Left kidney (tissue), 1 donor: ENCODE measurements at regions not wholly inside any gene's neighbourhood (a gene's known extent, or its start where the extent isn't known, plus 50 kb on each side); places are given as distances from the start of the nearest gene placed in this dataset.

ENCODE experiments used
- DNase-seq: peaks from one replicate; pipeline ENCODE4 v3.0.0-alpha.2; 2013

GRCh38 chr5:73395256-73395655, 53.3 kb downstream of the FOXD1 start:
- no peak for DNase-seq

- no peak for DNase-seq
These were observed 54.0 kb downstream of the FOXD1 start for GRCh38 chr5:73394610-73395009.

- no peak for DNase-seq
These were observed 54.7 kb downstream of the FOXD1 start for GRCh38 chr5:73393611-73394489.

- DNase-seq: no peak
These were observed 55.8 kb downstream of the FOXD1 start for GRCh38 chr5:73392775-73393174.

DNA sequence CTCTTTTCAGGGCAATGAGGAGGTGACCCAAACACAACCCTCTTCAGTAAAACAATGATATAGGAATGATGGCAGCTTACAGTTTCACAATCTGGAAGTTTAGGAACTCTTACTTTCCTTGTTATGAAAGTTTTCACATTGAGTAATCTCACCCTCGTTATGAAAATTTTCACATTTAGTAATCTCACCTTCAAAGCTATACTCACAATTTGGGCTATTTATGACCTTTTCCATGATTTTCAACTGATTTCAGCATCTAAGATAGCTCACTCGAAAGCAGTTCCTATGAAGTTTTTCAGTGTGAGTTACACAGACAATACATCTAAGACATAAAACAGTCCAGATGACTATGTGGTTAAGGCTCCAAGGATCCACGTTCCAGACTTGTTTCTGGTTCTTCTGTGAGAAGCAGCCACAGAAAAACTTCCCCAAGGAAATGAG, 57.1 kb downstream of the FOXD1 start:
- DNase-seq: no peak

GRCh38 chr5:73390972-73391371, 57.6 kb downstream of the FOXD1 start:
- DNase-seq: no peak

- no peak for DNase-seq
These were observed 59.8 kb downstream of the FOXD1 start for GRCh38 chr5:73388740-73389139.

DNA sequence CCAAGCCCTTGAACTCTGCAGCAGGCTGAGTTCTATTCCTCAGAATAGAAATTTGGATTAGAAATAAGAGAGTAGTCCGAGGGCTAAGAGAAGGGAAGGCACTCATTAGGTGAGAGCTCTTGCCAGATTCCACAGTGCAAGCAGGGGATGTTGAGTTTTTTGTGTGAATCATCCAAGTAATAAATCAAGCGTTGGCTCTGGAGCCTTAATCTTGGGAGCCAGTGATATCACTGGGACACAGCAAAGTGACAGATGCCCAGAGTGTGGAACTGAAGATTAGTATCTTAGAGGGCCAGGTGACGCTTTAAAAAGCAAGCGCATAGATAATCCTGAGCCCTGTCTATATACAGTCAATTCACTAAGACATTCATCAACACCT, 60.3 kb downstream of the FOXD1 start:
- no peak for DNase-seq

DNA sequence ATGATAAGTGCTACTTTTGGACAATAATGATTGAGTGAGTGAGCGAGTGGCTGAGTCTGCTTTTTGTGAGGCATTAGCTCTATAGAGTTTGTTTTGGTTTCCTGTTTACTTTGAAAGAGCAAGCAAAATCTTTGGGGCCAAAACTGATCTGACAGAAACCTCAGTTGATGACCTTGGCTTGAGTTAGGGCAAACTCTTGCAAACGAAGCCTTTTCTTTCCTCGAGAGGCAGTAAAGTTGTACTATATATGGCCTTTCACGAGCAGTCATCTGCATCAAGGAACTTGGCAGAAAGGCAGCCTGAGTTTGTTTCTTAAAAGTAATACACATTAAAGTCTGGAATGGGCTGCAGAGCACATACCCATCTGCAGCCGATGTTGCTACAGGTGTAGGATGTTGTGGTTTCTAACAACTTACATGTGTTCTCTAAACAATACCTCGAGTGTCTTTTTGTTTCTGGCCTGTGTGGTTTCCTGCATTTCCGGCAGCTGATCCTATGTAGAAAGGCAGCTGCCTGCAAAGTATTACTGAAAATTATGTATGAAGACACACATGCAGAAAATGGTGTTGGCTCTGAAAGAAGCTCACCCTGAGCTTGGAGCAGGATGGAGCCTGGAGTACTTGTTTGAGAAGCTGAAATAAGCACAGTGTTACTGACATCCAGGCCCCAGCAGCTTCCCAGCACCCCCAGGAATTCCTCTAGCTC, 60.8 kb downstream of the FOXD1 start:
- DNase-seq: peak; percentile 62

GRCh38 chr5:73387149-73387591, 61.4 kb downstream of the FOXD1 start:
- DNase-seq: no peak

DNA sequence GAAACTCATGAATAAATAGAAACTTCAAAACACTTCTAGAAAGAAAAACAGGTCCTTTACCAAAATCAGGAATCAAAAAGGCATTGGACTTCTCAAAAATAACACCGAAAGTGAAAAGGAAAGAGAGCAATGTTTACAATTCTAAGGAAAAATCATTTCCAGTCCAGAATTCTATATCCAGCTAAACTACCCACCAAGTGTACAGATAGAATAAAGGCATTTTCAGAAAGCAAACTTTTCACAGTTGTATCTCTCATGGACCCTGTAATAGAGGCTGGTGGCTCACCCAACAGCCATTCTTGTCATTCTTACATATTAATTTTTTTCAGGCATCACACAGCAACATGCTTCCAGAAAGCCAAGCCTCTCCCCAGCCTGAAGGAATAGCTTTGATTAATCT, 63.7 kb downstream of the FOXD1 start:
- no peak for DNase-seq

GRCh38 chr5:73382401-73382740, 66.2 kb downstream of the FOXD1 start:
- no peak for DNase-seq

DNA sequence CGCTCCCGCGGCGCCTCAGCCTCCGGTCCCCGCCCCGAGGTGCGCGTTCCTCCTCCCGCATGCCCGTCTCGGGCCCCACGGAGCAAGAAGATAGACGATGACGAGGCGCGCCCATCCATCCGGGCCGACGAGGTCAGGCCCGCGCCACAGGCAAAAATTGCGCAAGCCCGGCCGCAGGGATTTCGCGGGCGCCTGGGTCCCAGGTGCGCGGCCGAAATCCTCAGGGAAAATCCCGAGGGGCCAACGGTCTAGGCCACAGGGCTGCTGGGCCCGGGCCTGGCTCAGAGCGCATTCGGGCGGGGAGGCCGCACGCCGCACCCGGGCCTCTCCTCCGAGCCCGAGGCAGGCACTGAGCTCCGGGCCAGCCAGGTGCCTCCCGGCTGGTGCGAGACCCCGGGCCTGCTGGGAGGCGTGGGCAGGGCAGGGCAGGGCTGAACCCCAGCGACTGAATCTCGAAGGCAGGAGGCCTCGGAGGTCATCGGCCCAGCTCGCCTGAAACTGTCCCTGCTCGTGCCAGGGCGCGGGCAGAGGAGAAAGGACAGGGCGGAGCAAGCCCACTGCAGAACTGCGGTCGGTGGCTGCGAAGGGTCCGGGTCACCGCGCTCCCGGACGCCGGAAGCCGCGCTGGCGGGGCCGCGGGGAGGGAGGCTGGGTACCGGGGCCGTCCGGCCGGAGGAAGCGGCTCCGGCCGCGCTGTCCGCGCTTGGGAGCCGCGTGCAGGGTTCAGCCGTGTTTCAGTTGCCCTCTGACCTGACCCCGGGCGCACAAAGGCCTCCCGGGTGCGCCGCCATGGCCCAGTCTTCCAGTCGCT, 66.8 kb downstream of the FOXD1 start:
- DNase-seq: no peak

DNA sequence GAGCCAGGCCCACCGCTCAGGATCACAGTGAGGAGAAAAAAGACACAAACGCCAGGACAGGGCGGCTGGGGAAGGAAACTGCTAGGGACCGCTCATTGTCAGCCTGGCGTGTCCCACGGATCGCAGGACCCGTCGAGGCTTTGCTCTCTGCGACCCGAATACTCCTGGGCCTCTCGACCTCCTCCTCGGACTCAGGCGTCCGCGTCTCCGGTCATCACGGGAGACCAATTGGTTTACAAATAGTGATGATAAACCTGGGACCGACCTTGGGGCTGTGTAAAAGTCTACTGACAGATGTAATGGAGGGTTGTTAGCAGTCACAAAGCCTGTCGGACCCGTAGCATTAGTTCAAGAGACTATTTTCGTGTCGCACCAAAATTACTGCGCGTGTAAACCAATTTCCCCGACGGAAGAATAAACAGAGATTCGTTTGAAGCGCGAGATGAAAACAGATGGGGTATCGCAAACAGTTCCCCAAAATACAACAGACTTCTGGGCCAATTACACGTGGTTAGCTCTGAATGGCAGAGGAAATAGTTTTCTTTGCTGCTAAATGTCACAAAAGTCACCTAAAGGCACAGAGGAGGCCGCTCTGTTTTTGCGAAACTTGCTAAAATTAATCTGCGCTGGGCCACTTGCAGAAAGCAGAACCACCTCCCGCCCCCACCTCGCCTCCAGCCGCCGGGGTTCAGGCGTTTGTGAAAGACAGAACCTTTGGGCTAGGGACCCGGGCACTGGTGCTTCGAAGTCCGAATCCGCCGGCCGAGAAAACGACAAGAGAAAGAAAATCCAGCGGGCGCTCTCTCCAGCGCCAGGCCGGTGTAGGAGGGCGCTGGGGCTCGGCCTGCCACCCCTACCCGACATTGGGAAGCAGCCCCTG, 67.6 kb downstream of the FOXD1 start:
- no peak for DNase-seq

DNA sequence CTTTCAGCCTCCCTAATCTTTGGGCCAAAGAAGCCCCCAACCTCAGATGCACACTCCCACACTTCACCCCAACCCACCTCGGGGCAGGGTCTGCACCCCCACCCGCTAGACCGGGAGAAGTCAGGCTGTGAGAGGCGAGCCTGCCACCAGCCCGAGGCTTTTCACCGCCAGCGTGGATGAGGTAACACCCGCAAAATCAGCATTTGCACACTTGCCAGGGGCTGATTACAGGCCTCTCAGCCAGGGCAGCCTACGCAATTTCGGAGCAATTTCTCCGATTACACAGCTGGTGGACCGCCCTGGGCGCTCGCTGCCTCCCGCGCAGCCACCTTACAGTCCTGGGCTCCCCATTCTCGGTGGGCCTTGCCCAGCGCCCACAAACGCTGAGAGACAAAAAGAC, 68.5 kb downstream of the FOXD1 start:
- DNase-seq: no peak

GRCh38 chr5:73379435-73379834, 69.1 kb downstream of the FOXD1 start:
- DNase-seq: no peak

DNA sequence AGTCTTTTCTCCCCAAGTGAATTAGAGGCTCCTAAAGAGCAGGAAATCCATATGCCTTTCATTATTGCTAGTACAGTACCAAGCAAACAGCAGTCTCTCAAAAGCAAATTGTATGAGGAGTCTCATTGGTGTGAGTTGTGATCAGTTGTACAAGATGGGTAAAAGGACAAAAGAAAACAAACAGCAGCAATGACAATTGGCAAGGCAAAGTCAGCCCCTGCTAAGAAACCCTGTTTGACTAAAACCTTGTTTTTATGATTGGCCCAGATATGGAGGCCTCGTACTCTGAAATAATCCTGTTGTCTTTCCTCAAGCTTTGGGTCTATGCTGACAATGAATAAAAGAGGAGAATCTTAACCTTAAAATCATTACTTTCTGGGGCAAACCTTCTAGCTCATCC, 69.8 kb downstream of the FOXD1 start:
- DNase-seq: no peak

DNA sequence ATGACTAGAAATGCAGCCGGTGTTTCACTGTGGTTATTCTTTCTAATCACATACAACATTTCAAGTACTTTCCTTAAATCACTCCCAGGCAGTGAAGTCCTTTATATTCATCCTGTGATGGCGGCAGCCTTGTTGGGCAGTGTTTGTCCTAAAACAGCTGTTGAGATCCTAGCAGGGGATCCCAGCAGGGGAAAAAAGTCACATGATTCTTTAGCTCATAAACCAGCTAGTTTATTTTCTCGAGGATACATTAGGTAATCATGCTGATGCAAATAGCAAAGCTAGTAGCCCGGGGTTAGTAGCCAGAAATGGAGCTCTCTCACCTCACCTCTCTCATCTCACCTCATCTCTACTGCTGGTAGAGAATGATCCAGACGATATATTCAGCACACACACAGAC, 70.5 kb downstream of the FOXD1 start:
- no peak for DNase-seq

GRCh38 chr5:73376618-73377170, 71.9 kb downstream of the FOXD1 start:
- DNase-seq: no peak

- no peak for DNase-seq
These were observed 72.6 kb downstream of the FOXD1 start for GRCh38 chr5:73375949-73376348.

DNA sequence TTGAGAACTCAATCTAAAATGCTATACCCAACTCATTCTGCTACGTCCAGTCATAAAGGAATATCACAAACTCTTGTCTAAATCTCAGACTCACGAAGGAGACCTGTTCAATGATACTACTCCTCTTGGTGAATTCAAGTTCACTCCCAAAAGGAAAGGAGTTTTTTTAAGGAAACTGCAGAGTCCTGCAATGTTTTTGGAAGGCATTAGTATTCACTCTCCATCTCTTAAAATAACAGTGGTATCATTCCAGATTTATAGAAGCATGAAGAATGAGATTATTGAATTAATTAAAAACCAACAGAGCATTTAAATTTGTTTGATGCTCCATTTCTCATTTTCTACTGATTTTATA, 73.4 kb downstream of the FOXD1 start:
- DNase-seq: no peak
